NCI-H82 (cell line): ENCODE measurements at regions not wholly inside any gene's neighbourhood (a gene's known extent, or its start where the extent isn't known, plus 50 kb on each side); places are given as distances from the start of the nearest gene placed in this dataset.

Experiments used
- DNase-seq: peaks from one replicate; lab custom pipeline; 2025; lab: John Stamatoyannopoulos, UW

- DNase-seq, result no peak
Measured at GRCh38 chr6:40074306-40075055, 140.2 kb upstream of the MOCS1 start.

GRCh38 chr6:40066372-40066771 lies 132.1 kb upstream of the MOCS1 start:
- no peak for DNase-seq

- DNase-seq, result no peak
Measured at GRCh38 chr6:40056865-40057264, 122.6 kb upstream of the MOCS1 start.

- DNase-seq, result no peak
Measured at GRCh38 chr6:40054602-40055001, 120.3 kb upstream of the MOCS1 start.

- no peak for DNase-seq
Measured at GRCh38 chr6:40054186-40054585, 119.9 kb upstream of the MOCS1 start.

GRCh38 chr6:40049128-40049527 lies 114.9 kb upstream of the MOCS1 start:
- no peak for DNase-seq

- no peak for DNase-seq
Measured at GRCh38 chr6:40044196-40044595, 109.9 kb upstream of the MOCS1 start.

GRCh38 chr6:40042232-40042631 lies 108.0 kb upstream of the MOCS1 start:
- DNase-seq, result no peak

- no peak for DNase-seq
Measured at GRCh38 chr6:40039042-40039441, 104.8 kb upstream of the MOCS1 start.

- DNase-seq, result no peak
Measured at GRCh38 chr6:40038626-40039025, 104.4 kb upstream of the MOCS1 start.

- DNase-seq, result no peak
Measured at GRCh38 chr6:40037271-40037670, 103.0 kb upstream of the MOCS1 start.

GRCh38 chr6:40036186-40036585 lies 101.9 kb upstream of the MOCS1 start:
- no peak for DNase-seq

GRCh38 chr6:40028449-40028848 lies 94.2 kb upstream of the MOCS1 start:
- no peak for DNase-seq

- DNase-seq, result no peak
Measured at GRCh38 chr6:40022867-40023266, 88.6 kb upstream of the MOCS1 start.

- no peak for DNase-seq
Measured at GRCh38 chr6:40020166-40020565, 85.9 kb upstream of the MOCS1 start.

GRCh38 chr6:40015530-40015929 lies 81.3 kb upstream of the MOCS1 start:
- no peak for DNase-seq

- no peak for DNase-seq
Measured at GRCh38 chr6:40011844-40012243, 77.6 kb upstream of the MOCS1 start.

- peak; percentile 11 for DNase-seq
Measured at GRCh38 chr6:40000964-40001515, 66.8 kb upstream of the MOCS1 start.

GRCh38 chr6:39999006-39999867 lies 65.0 kb upstream of the MOCS1 start:
- no peak for DNase-seq

GRCh38 chr6:39998126-39998525 lies 63.9 kb upstream of the MOCS1 start:
- no peak for DNase-seq

- DNase-seq, result no peak
Measured at GRCh38 chr6:39997101-39997635, 62.9 kb upstream of the MOCS1 start.

- no peak for DNase-seq
Measured at GRCh38 chr6:39995633-39996032, 61.4 kb upstream of the MOCS1 start.
